ENCODE measurements at regions not wholly inside any gene's neighbourhood (a gene's known extent, or its start where the extent isn't known, plus 50 kb on each side); places are given as distances from the start of the nearest gene placed in this dataset.

GRCh38 chr5:158606233-158606632 lies 493.5 kb downstream of the EBF1 start:
- TF ChIP-seq CTCF (conservative IDR thresholded peaks at IDR 0.05; ENCODE audit: low read length) = no peak
- no peak for TF ChIP-seq EZH2phosphoT487 (IDR thresholded peaks at IDR 0.05; ENCODE audit: borderline replicate concordance, low read depth, low read length)
